ENCODE measurements at regions not wholly inside any gene's neighbourhood (a gene's known extent, or its start where the extent isn't known, plus 50 kb on each side); places are given as distances from the start of the nearest gene placed in this dataset.
A peak's percentile ranks its signal among the peaks of the same experiment; 100 is the strongest.

- H3K4ac ChIP-seq (ENCODE audit: low read depth, low read length) = peak overlapping the region; percentile 2
- TF ChIP-seq MAFK (IDR thresholded peaks at IDR 0.05; ENCODE audit: low read depth, low read length) (no peak), BHLHE40 (IDR thresholded peaks at IDR 0.05; ENCODE audit: low read depth, low read length) (no peak), CHD1 (IDR thresholded peaks at IDR 0.05; ENCODE audit: low read depth, low read length) (no peak), MXI1 (IDR thresholded peaks at IDR 0.05; ENCODE audit: borderline replicate concordance, low read depth, low read length) (no peak), NFE2L2 (IDR thresholded peaks at IDR 0.05; ENCODE audit: low read depth, low read length) (no peak), RCOR1 (IDR thresholded peaks at IDR 0.05; ENCODE audit: insufficient replicate concordance, low read length) (no peak), CTCF (conservative IDR thresholded peaks at IDR 0.05; ENCODE audit: low read depth, low read length) (no peak), SMC3 (IDR thresholded peaks at IDR 0.05; ENCODE audit: low read depth, low read length) (no peak), ELK1 (IDR thresholded peaks at IDR 0.05; ENCODE audit: borderline replicate concordance, low read depth, low read length) (no peak)
- TF ChIP-seq, protein P1, sequence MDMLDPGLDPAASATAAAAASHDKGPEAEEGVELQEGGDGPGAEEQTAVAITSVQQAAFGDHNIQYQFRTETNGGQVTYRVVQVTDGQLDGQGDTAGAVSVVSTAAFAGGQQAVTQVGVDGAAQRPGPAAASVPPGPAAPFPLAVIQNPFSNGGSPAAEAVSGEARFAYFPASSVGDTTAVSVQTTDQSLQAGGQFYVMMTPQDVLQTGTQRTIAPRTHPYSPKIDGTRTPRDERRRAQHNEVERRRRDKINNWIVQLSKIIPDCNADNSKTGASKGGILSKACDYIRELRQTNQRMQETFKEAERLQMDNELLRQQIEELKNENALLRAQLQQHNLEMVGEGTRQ (IDR thresholded peaks at IDR 0.05; ENCODE audit: low read depth, low read length) = no peak
- H4K20me1 ChIP-seq (ENCODE audit: insufficient read depth, low read length) = no peaks in the 10 kb centered on the region
- no peak overlapping the region for H3K4me3 ChIP-seq (ENCODE audit: insufficient read depth, low read depth, low read length)
- H3K27me3 ChIP-seq (ENCODE audit: control insufficient read depth, insufficient read depth, low read length) = no peaks in the 10 kb centered on the region
- H3K27ac ChIP-seq (ENCODE audit: insufficient read depth, low read length) = no peak overlapping the region
- peak overlapping the region; percentile 36; the same call in 1 of the 2 replicates for H2BK120ac ChIP-seq (ENCODE audit: low read depth, low read length)
- no CpG with 5 or more reads among the region's 6 CpGs for WGBS, 2 experiments (ENCODE audit: extremely low coverage in 2 of 2, insufficient read length in 1 of 2)
- H4K8ac ChIP-seq (ENCODE audit: low read depth in 2 of 2, low read length in 2 of 2) = peak overlapping the region in 1 of 2 experiments; percentile 43; a peak in 2 of 4 replicates
- H2BK20ac ChIP-seq (ENCODE audit: low read depth, low read length) = peak overlapping the region; percentile 47; the same call in 1 of the 2 replicates
- no peak overlapping the region for H3K18ac ChIP-seq (ENCODE audit: low read depth, low read length)
- BruUV-seq (replicated peaks) = no TSS peak
- in situ Hi-C loops (cut with MboI; ENCODE audit: low sequenced_read_pairs) = no loop called here
- H3K9ac ChIP-seq (ENCODE audit: low read depth, low read length) = no peak overlapping the region
- H3K9me1 ChIP-seq (ENCODE audit: insufficient read depth, low read length) = peaks cover 5% of the 10 kb centered on the region
- no peak overlapping the region for H3K4me2 ChIP-seq (ENCODE audit: low read depth, low read length)
- peak overlapping the region; percentile 35; the same call in 1 of the 2 replicates for H3K14ac ChIP-seq (replicated peaks; ENCODE audit: low read depth, low read length)
- no peaks in the 10 kb centered on the region for H3K36me3 ChIP-seq (ENCODE audit: control insufficient read depth, insufficient read depth, low read length)
- ChIA-PET POLR2A (ENCODE audit: unreplicated experiment) (no interaction called here), CTCF (interaction anchor here (0.5 kb wide), 1 partner anchor 1180 kb away, joined by 3 read pairs; no protein-coding TSS in a partner anchor)
- H2AFZ ChIP-seq (replicated peaks; ENCODE audit: low read length, poor library complexity) = no peak overlapping the region
- H2BK15ac ChIP-seq (ENCODE audit: low read depth, low read length) = peak overlapping the region; percentile 31; the same call in 1 of the 3 replicates
- H2BK5ac ChIP-seq (ENCODE audit: low read depth, low read length, poor library complexity, severe bottlenecking) = peak overlapping the region; percentile 10
- dilution Hi-C loops (cut with HindIII; ENCODE audit: low sequenced_read_pairs, unreplicated experiment) = no loop called here
- DNase-seq (peak; percentile 76), ATAC-seq (ENCODE audit: low read depth) (peak; percentile 72)
- H3K9me3 ChIP-seq (ENCODE audit: control insufficient read depth, insufficient read depth, low read length) = no peaks in the 10 kb centered on the region
- peaks cover 0 to 4% of the 10 kb centered on the region in 2 experiments; a peak in 1 of 4 replicates for H3K79me1 ChIP-seq (ENCODE audit: low read depth in 1 of 2, low read length in 2 of 2)
- peaks cover 12% of the 10 kb centered on the region for H3K4me1 ChIP-seq (ENCODE audit: control insufficient read depth, insufficient read depth, low read length)
- 0 out of 2 replicates have a peak overlapping the region, but pooled peaks have one; percentile 1 for H2AK5ac ChIP-seq (ENCODE audit: low read depth, low read length)
- H4K5ac ChIP-seq (ENCODE audit: low read depth, low read length) = no peak overlapping the region
- peak overlapping the region; percentile 26; the same call in 1 of the 2 replicates for H3K23ac ChIP-seq (ENCODE audit: low read depth, low read length)
- no peak overlapping the region for H2AK9ac ChIP-seq (replicated peaks; ENCODE audit: low read depth, low read length, poor library complexity)
- peak overlapping the region; percentile 34 for H4K91ac ChIP-seq (ENCODE audit: insufficient read depth, low read depth, low read length)
- intact Hi-C loops (cut with micrococcal nuclease) = no loop called here
- H3K56ac ChIP-seq (ENCODE audit: extremely low read depth, insufficient read depth, low read length) = no peak overlapping the region
These were observed 297.8 kb downstream of the PRL start for GRCh38 chr6:21999012-21999528.
